Smooth muscle cell (in vitro differentiated cells): ENCODE measurements at regions not wholly inside any gene's neighbourhood (a gene's known extent, or its start where the extent isn't known, plus 50 kb on each side); places are given as distances from the start of the nearest gene placed in this dataset.

Experiments
- DNase-seq: peaks from one replicate; lab custom pipeline; 2025; ENCODE audit not compliant: unreplicated experiment; lab: John Stamatoyannopoulos, UW
- H2AFZ ChIP-seq: fragments of 200-600 bp; sonication (generic); 2 replicates; pipeline ENCODE4 v1.6.0; 2016; ENCODE audit warnings: antibody characterized with exemption, low read depth, mild to moderate bottlenecking
- H3F3A ChIP-seq: fragments of 200-600 bp; sonication (generic); 2 replicates; pipeline ENCODE4 v1.6.0; 2017; ENCODE audit warnings: antibody characterized with exemption, low read depth
- H3K27ac ChIP-seq: fragments of 200-600 bp; sonication (generic); 2 replicates; pipeline ENCODE4 v1.5.1; 2016; ENCODE audit warnings: low read depth, mild to moderate bottlenecking
- H3K27me3 ChIP-seq: fragments of 200-600 bp; sonication (generic); 2 replicates; pipeline ENCODE4 v1.6.1; 2016; ENCODE audit warnings: low read depth, mild to moderate bottlenecking
- H3K36me3 ChIP-seq: fragments of 200-600 bp; sonication (generic); 2 replicates; pipeline ENCODE4 v1.5.1; 2016; ENCODE audit warnings: low read depth
- H3K4me1 ChIP-seq: fragments of 200-600 bp; sonication (generic); 2 replicates; pipeline ENCODE4 v1.5.1; 2016; ENCODE audit warnings: low read depth
- H3K4me2 ChIP-seq: fragments of 200-600 bp; sonication (generic); 2 replicates; pipeline ENCODE4 v1.6.0; 2016; ENCODE audit warnings: mild to moderate bottlenecking
- H3K4me3 ChIP-seq: fragments of 200-600 bp; sonication (generic); 2 replicates; pipeline ENCODE4 v1.5.1; 2016; ENCODE audit warnings: mild to moderate bottlenecking
- H3K79me2 ChIP-seq: fragments of 200-600 bp; sonication (generic); 2 replicates; pipeline ENCODE4 v1.6.0; 2016; ENCODE audit warnings: low read depth, mild to moderate bottlenecking
- H3K9ac ChIP-seq: fragments of 200-600 bp; sonication (generic); 2 replicates; pipeline ENCODE4 v1.6.0; 2016; ENCODE audit warnings: low read depth
- H3K9me3 ChIP-seq: fragments of 200-600 bp; sonication (generic); replicated peaks from 2 replicates; pipeline ENCODE4 v1.5.1; 2016; ENCODE audit warnings: low read depth
- H4K20me1 ChIP-seq: fragments of 200-600 bp; sonication (generic); 2 replicates; pipeline ENCODE4 v1.6.0; 2016; ENCODE audit warnings: low read depth
- WGBS: methylation state at CpG from one replicate; pipeline ENCODE4 v1.1.7; 2016; ENCODE audit warnings: low lambda C conversion rate; 5-methylcytosine and 5-hydroxymethylcytosine counted together
- TF ChIP-seq, protein P1 (sequence below): fragments of 200-600 bp; sonication (generic); IDR thresholded peaks from 2 replicates; pipeline ENCODE4 v1.5.1; 2017; ENCODE audit warnings: borderline replicate concordance, mild to moderate bottlenecking, antibody characterized with exemption; ENCODE audit not compliant: insufficient read depth, poor library complexity, severe bottlenecking

DNA sequence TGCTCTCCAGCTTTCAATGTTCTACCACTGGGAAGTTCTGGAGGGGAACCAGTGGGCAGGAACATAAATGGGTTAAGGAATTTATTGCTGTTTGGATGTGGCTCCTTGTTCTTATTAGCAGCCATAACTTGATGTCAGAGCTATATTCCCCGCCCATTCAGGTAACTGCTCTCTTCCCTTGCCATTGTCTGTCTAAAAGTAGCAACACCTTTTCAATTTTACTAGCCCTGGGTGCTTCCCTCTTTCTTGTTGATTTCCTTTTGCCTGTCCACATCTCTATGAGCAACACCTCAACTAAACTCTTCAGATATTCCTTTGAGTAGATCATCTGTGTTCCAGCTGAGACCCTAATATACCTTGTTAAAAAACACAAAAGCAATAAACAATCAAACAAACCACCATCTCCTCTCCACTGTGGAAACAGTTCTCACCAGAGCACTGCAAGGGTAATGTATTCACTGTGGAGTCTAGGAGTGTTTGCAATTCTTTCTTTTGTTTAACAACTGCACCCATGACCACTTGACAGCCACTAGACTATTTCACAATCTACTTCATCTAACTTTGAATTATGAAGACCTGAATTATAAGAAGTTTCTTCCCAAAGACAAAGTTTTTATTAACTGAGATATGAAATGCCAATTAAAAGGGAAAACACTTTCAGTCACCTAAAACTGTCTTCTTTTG is 436.7 kb downstream of the IPMK start:
- no peak overlapping the region for H2AFZ ChIP-seq
- DNase-seq = no peak
- no peaks in the 10 kb centered on the region for H3F3A ChIP-seq
- H3K36me3 ChIP-seq = no peaks in the 10 kb centered on the region
- no peaks in the 10 kb centered on the region for H3K27me3 ChIP-seq
- no peaks in the 10 kb centered on the region for H3K4me1 ChIP-seq
- H3K79me2 ChIP-seq = no peaks in the 10 kb centered on the region
- H4K20me1 ChIP-seq = no peaks in the 10 kb centered on the region
- TF ChIP-seq, protein P1, sequence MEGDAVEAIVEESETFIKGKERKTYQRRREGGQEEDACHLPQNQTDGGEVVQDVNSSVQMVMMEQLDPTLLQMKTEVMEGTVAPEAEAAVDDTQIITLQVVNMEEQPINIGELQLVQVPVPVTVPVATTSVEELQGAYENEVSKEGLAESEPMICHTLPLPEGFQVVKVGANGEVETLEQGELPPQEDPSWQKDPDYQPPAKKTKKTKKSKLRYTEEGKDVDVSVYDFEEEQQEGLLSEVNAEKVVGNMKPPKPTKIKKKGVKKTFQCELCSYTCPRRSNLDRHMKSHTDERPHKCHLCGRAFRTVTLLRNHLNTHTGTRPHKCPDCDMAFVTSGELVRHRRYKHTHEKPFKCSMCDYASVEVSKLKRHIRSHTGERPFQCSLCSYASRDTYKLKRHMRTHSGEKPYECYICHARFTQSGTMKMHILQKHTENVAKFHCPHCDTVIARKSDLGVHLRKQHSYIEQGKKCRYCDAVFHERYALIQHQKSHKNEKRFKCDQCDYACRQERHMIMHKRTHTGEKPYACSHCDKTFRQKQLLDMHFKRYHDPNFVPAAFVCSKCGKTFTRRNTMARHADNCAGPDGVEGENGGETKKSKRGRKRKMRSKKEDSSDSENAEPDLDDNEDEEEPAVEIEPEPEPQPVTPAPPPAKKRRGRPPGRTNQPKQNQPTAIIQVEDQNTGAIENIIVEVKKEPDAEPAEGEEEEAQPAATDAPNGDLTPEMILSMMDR = no peak
- WGBS = 85% methylated on average over 1 of the region's 1 CpG
- H3K4me3 ChIP-seq = no peak overlapping the region
- no peak overlapping the region for H3K27ac ChIP-seq
- H3K9me3 ChIP-seq = no peaks in the 10 kb centered on the region
- H3K9ac ChIP-seq = no peak overlapping the region
- no peak overlapping the region for H3K4me2 ChIP-seq

DNA sequence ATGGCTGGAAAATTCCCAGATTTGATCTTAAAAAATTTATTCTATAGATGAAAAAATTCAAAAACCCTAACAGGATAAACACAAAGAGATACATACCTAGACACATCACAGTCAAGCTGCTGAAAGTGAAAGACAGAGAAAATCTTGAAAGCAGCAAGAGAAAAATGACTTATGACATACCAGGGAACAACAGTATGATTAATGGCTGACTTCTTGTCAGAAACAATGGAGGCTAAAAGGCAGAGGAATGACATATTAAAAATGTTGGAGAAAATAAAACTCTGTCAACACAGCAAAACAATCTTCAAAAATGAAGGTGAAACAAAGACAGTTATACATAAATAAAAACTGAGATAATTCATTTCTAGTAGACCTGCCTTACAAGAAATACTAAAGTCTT is 442.7 kb downstream of the IPMK start:
- TF ChIP-seq, protein P1 = no peak
- DNase-seq = no peak
- H3K4me3 ChIP-seq = no peak overlapping the region
- no peaks in the 10 kb centered on the region for H3K4me1 ChIP-seq
- H3F3A ChIP-seq = no peaks in the 10 kb centered on the region
- no peaks in the 10 kb centered on the region for H3K9me3 ChIP-seq
- no peak overlapping the region for H3K27ac ChIP-seq
- no peak overlapping the region for H3K4me2 ChIP-seq
- no peak overlapping the region for H3K9ac ChIP-seq
- no peak overlapping the region for H2AFZ ChIP-seq
- no peaks in the 10 kb centered on the region for H4K20me1 ChIP-seq
- no peaks in the 10 kb centered on the region for H3K27me3 ChIP-seq
- no peaks in the 10 kb centered on the region for H3K79me2 ChIP-seq
- H3K36me3 ChIP-seq = no peaks in the 10 kb centered on the region

- TF ChIP-seq, protein P1 = no peak
- H3F3A ChIP-seq = no peaks in the 10 kb centered on the region
- H3K36me3 ChIP-seq = no peaks in the 10 kb centered on the region
- H3K4me2 ChIP-seq = no peak overlapping the region
- no peak overlapping the region for H3K4me3 ChIP-seq
- H3K9ac ChIP-seq = no peak overlapping the region
- DNase-seq = no peak
- 86% methylated on average over 2 of the region's 2 CpGs for WGBS
- H2AFZ ChIP-seq = no peak overlapping the region
- H3K9me3 ChIP-seq = no peaks in the 10 kb centered on the region
- no peaks in the 10 kb centered on the region for H3K79me2 ChIP-seq
- no peaks in the 10 kb centered on the region for H3K4me1 ChIP-seq
- no peaks in the 10 kb centered on the region for H4K20me1 ChIP-seq
- no peaks in the 10 kb centered on the region for H3K27me3 ChIP-seq
- no peak overlapping the region for H3K27ac ChIP-seq
These were observed 444.3 kb downstream of the IPMK start for GRCh38 chr10:57823398-57823797.

DNA sequence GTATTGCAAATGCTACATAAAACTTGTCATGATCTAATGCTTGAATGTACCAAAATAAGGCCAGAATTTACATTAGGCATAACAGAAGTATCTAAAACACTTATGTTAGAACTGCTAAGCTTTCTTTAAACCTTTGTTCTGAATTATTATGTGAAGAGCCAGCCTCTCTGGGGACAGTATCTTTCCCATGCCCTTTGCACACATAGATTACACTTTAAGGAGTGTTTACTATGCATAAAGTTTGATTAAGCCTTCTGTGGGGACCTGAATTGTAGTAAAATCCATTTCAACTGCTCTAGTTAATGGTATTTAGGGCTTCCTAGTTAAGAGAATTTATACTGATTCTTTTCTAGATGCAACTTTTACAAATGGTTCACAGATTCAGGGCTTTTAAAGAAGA is 444.7 kb downstream of the IPMK start:
- Histone ChIP-seq H3K79me2 (no peaks in the 10 kb centered on the region), H3K9me3 (no peaks in the 10 kb centered on the region), H3K4me2 (no peak overlapping the region), H4K20me1 (no peaks in the 10 kb centered on the region), H3F3A (no peaks in the 10 kb centered on the region), H3K4me3 (no peak overlapping the region), H3K4me1 (no peaks in the 10 kb centered on the region), H3K27me3 (no peaks in the 10 kb centered on the region), H3K9ac (no peak overlapping the region), H3K27ac (no peak overlapping the region), H2AFZ (no peak overlapping the region), H3K36me3 (no peaks in the 10 kb centered on the region)
- TF ChIP-seq, protein P1 = no peak
- DNase-seq = no peak
